Transverse colon (tissue), 4 donors: ENCODE measurements at regions not wholly inside any gene's neighbourhood (a gene's known extent, or its start where the extent isn't known, plus 50 kb on each side); places are given as distances from the start of the nearest gene placed in this dataset.
A peak's percentile ranks its signal among the peaks of the same experiment; 100 is the strongest.

Source experiments
- DNase-seq: peaks from one replicate; pipeline ENCODE4 v3.0.0-alpha.2; 2019
- H3K27ac ChIP-seq, 4 donors: fragments of 200-600 bp; sonication (generic); 2 replicates each; pipeline ENCODE4 v1.5.1; 2016 to 2018; ENCODE audit warnings: inconsistent platforms in 4 of 4
- H3K27me3 ChIP-seq: fragments of 200-600 bp; sonication (generic); 2 replicates; pipeline ENCODE4 v1.5.1; 2017; ENCODE audit warnings: inconsistent platforms
- H3K36me3 ChIP-seq, 4 donors: fragments of 200-600 bp; sonication (generic); 2 replicates each; pipeline ENCODE4 v1.5.1; 2017 to 2019; ENCODE audit warnings: inconsistent platforms in 4 of 4
- H3K4me1 ChIP-seq, 4 donors: fragments of 200-600 bp; sonication (generic); 2 replicates each; pipeline ENCODE4 v1.5.1; 2017 to 2020; ENCODE audit warnings: inconsistent platforms in 4 of 4
- H3K4me3 ChIP-seq, 4 donors: fragments of 200-600 bp; sonication (generic); 1 replicate in 1 of 4; 2 replicates in 3 of 4; pipeline versions ENCODE4 v1.5.1 to v1.6.1; 2017 to 2019; ENCODE audit warnings: inconsistent platforms in 4 of 4
- H3K9me3 ChIP-seq, 2 donors: fragments of 200-600 bp; sonication (generic); 2 replicates each; pipeline ENCODE4 v1.5.1; 2017 to 2019; ENCODE audit warnings: inconsistent platforms in 2 of 2
- EP300 ChIP-seq: sonication (generic); formaldehyde crosslinking; IDR thresholded peaks from one replicate; pipeline ENCODE4 v1.6.1; 2017; ENCODE audit warnings: antibody characterized with exemption, low read depth
- POLR2A ChIP-seq: fragments of 450-650 bp; IDR thresholded peaks from one replicate; pipeline ENCODE4 v1.6.1; 2016; ENCODE audit warnings: antibody characterized with exemption, mild to moderate bottlenecking, moderate library complexity
- POLR2AphosphoS5 ChIP-seq, 3 donors: sonication (generic); formaldehyde crosslinking; IDR thresholded peaks; one replicate each; pipeline ENCODE4 v1.6.1; 2016; ENCODE audit warnings: antibody characterized with exemption in 3 of 3
- WGBS, 2 donors: methylation state at CpG; one replicate each; pipeline ENCODE4 v1.1.5; 2018; ENCODE audit warnings: low coverage in 1 of 2; 5-methylcytosine and 5-hydroxymethylcytosine counted together
- in situ Hi-C, 4 donors: fragments of 200-750 bp; cut with MboI; loops; one replicate each; pipeline versions ENCODE4 v1.15.0 to v1.15.1; 2017; ENCODE audit warnings: low sequenced_read_pairs in 3 of 4, low pct_ligation_motif_present in 1 of 4, low pct_unique_long_range_greater_than_20kb in 1 of 4
- intact Hi-C: fragments of 100-400 bp; cut with DNase I; formaldehyde crosslinking; loops from one replicate; pipeline ENCODE4 v1.15.1; 2023; ENCODE audit warnings: low total_unique reads
- TF ChIP-seq, protein P1 (sequence below), 5 experiments: fragments of 200-600 bp in 3 of 5; fragments of 450-650 bp in 2 of 5; sonication (generic) in 3 of 5; IDR thresholded peaks; 1 replicate in 2 of 5; 2 replicates in 3 of 5; pipeline ENCODE4 v1.5.1; 2016 to 2017; ENCODE audit warnings: antibody characterized with exemption in 5 of 5, inconsistent platforms in 3 of 5, mild to moderate bottlenecking in 2 of 5, moderate library complexity in 1 of 5

DNA sequence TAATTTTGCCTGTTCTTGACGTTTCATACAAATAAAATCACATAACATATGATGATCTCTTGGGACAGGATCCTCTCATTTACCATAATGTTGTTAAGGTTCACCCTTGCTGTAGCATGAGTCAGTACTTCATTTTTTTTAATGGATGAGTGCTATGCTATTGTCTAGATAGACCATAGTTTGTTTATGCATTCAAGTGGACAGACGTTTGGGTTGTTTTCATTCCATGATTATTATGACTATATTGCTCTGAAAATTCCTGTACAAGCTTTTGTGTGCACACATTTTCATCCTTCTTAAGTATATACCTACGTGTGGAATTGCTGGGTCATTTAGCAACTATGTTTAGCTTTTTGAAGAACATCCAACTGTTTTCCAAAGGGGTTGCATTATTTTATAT is 325.6 kb upstream of the TMEM132C start:
- in situ Hi-C loops = no loop called here
- no peak for DNase-seq
- intact Hi-C loops = no loop called here
- Histone ChIP-seq H3K4me3 (no peak overlapping the region), H3K27ac (no peak overlapping the region), H3K36me3 (no peaks in the 10 kb centered on the region), H3K9me3 (no peaks in the 10 kb centered on the region), H3K4me1 (peaks cover 0 to 10% (median 7%) of the 10 kb centered on the region in 4 donors), H3K27me3 (no peaks in the 10 kb centered on the region)
- WGBS, 2 donors = 46 to 50% methylated on average over 3 of the region's 3 CpGs
- TF ChIP-seq POLR2AphosphoS5 (IDR thresholded peaks at IDR 0.05) = no peak
- TF ChIP-seq EP300 = no peak
- TF ChIP-seq, protein P1, sequence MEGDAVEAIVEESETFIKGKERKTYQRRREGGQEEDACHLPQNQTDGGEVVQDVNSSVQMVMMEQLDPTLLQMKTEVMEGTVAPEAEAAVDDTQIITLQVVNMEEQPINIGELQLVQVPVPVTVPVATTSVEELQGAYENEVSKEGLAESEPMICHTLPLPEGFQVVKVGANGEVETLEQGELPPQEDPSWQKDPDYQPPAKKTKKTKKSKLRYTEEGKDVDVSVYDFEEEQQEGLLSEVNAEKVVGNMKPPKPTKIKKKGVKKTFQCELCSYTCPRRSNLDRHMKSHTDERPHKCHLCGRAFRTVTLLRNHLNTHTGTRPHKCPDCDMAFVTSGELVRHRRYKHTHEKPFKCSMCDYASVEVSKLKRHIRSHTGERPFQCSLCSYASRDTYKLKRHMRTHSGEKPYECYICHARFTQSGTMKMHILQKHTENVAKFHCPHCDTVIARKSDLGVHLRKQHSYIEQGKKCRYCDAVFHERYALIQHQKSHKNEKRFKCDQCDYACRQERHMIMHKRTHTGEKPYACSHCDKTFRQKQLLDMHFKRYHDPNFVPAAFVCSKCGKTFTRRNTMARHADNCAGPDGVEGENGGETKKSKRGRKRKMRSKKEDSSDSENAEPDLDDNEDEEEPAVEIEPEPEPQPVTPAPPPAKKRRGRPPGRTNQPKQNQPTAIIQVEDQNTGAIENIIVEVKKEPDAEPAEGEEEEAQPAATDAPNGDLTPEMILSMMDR (IDR thresholded peaks at IDR 0.05) = no peak
- TF ChIP-seq POLR2A = no peak

DNA sequence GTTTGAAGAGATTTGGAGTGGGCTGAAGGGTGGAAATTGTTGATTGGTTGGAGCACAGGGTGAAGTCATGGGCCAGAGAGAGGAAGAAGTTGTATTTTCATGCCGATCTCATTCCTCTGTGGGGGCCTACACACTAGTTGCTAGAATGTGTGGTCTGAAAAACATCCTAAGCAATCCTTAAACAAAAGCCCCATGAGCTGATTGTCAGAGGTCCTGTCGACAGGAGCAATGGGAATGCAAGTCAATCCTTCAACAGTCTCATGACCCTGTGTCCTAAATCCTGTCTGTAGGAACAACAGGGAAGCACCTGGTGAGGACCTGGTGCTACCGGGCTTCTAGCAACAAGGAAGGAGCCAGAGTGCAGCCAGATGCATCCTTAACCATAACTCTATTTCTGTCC is 324.0 kb upstream of the TMEM132C start:
- 40 to 50% methylated on average over 1 to 3 of the region's 3 CpGs for WGBS, 2 donors
- no peaks in the 10 kb centered on the region for H3K9me3 ChIP-seq
- TF ChIP-seq, protein P1 (IDR thresholded peaks at IDR 0.05) = no peak
- TF ChIP-seq POLR2A = no peak
- TF ChIP-seq POLR2AphosphoS5 (IDR thresholded peaks at IDR 0.05) = no peak
- no peak for TF ChIP-seq EP300
- H3K4me3 ChIP-seq = no peak overlapping the region
- intact Hi-C loops (no loop called here), in situ Hi-C loops (no loop called here)
- H3K4me1 ChIP-seq = peaks cover 0 to 10% (median 7%) of the 10 kb centered on the region in 4 donors
- H3K27ac ChIP-seq = no peak overlapping the region
- no peaks in the 10 kb centered on the region for H3K36me3 ChIP-seq
- H3K27me3 ChIP-seq = no peaks in the 10 kb centered on the region
- DNase-seq = no peak

DNA sequence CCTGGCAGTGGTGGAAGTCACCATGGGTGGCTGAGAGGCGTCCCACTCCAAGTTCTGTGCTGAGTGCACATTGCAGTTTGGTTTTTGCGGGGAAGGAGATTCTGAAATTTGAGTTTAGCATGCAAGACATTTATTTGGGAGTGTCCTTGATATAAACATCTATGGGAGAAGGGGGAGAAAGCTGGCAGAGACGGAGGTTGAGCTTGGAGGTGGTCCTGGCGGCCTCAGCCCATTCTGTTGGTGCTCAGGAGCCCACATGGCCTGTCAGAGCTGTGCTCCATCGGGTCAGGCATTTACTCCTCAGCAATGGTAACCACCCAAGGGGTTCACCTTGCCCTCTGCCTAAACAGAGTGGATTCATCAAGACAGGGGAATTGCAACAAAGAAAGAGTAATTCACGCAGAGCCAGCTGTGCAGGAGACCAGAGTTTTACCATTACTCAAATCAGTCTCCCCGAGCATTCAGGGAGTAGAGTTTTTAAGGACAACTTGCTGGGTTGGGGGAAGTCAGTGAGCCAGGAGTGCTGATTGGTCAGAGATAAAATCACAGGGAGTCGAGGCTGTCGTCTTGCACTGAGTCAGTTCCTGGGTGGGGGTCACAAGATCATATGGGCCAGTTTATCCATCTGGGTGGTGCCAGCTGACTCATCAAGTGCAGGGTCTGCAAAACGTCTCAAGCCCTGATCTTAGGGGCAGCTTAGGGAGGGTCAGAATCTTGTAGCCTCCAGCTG is 323.3 kb upstream of the TMEM132C start:
- Histone ChIP-seq H3K27me3 (no peaks in the 10 kb centered on the region), H3K27ac (peak overlapping the region; percentile 51 to 75 (median 68)), H3K36me3 (no peaks in the 10 kb centered on the region), H3K4me3 (peak overlapping the region in 1 of 4 donors; percentile 33), H3K4me1 (peaks cover 0 to 10% (median 7%) of the 10 kb centered on the region in 4 donors), H3K9me3 (no peaks in the 10 kb centered on the region)
- intact Hi-C loops (no loop called here), in situ Hi-C loops (no loop called here)
- 46 to 71% methylated on average over 5 to 10 of the region's 10 CpGs for WGBS, 2 donors
- TF ChIP-seq POLR2AphosphoS5 (IDR thresholded peaks at IDR 0.05) (no peak), EP300 (no peak), POLR2A (no peak)
- TF ChIP-seq, protein P1 (IDR thresholded peaks at IDR 0.05) = no peak
- DNase-seq = peak; percentile 28

DNA sequence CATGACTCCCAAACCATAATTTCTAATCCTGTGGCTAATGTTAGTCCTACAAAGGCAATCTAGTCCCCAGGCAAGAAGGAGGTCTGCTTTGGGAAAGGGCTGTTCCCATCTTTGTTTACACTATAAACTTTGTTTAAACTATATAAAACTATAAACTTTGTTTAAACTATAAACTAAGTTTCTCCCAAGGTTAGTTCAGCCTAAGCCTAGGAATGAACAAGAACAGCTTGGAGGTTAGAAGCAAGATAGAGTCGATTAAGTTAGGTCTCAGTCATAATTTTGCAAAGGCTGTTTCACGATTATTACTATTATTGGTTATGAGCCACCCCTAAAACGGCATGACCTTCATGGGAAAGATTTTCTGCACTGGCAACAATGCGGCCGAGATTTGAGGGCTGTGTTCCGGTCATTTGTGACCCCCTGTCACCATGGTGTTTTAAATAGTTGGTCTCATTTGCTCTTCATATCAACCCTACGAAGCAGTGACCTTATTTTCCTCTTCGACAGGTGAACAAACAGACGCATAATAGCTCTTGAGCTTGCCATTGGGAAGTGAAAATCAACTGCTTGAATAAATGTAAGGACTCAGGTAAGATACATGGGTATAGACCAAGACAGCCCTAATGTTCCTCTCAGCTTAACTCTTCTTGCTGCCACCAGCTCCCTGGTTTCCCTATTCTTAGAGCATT is 322.6 kb upstream of the TMEM132C start:
- H3K4me3 ChIP-seq = peak overlapping the region in 1 of 4 donors; percentile 33
- 41 to 42% methylated on average over 8 to 9 of the region's 9 CpGs for WGBS, 2 donors
- H3K9me3 ChIP-seq = no peaks in the 10 kb centered on the region
- no peaks in the 10 kb centered on the region for H3K36me3 ChIP-seq
- peaks cover 0 to 10% (median 7%) of the 10 kb centered on the region in 4 donors for H3K4me1 ChIP-seq
- in situ Hi-C loops (no loop called here), intact Hi-C loops (no loop called here)
- peak overlapping the region; percentile 51 to 75 (median 68) for H3K27ac ChIP-seq
- H3K27me3 ChIP-seq = no peaks in the 10 kb centered on the region
- no peak for DNase-seq
- TF ChIP-seq, protein P1 (IDR thresholded peaks at IDR 0.05) = no peak
- no peak for TF ChIP-seq EP300
- no peak for TF ChIP-seq POLR2A
- no peak for TF ChIP-seq POLR2AphosphoS5 (IDR thresholded peaks at IDR 0.05)
